ENCODE measurements at regions not wholly inside any gene's neighbourhood (a gene's known extent, or its start where the extent isn't known, plus 50 kb on each side); places are given as distances from the start of the nearest gene placed in this dataset.

- no peak overlapping the region for H3K4me3 Mint-ChIP-seq
These were observed 175.6 kb downstream of the BMP7 start for GRCh38 chr20:57090590-57091560.

GRCh38 chr20:57091748-57092111 lies 174.7 kb downstream of the BMP7 start:
- no peak overlapping the region for H3K27ac Mint-ChIP-seq
- no peak overlapping the region for H3K4me3 Mint-ChIP-seq
- no peaks in the 10 kb centered on the region for H3K36me3 Mint-ChIP-seq (ENCODE audit: low read depth)
- no peak for TF ChIP-seq CTCF (IDR thresholded peaks at IDR 0.05; ENCODE audit: unreplicated experiment in 3 of 3)
- H3K4me1 Mint-ChIP-seq = peaks cover 13% of the 10 kb centered on the region
- peaks cover 50% of the 10 kb centered on the region for H3K27me3 Mint-ChIP-seq (ENCODE audit: low read depth)
- no peaks in the 10 kb centered on the region for H3K9me3 Mint-ChIP-seq

More at GRCh38 chr20:57090590-57091560, 175.6 kb downstream of the BMP7 start:
- Mint-ChIP-seq H3K27me3 (ENCODE audit: low read depth) (peaks cover 50% of the 10 kb centered on the region), H3K4me1 (peaks cover 13% of the 10 kb centered on the region), H3K36me3 (ENCODE audit: low read depth) (no peaks in the 10 kb centered on the region), H3K9me3 (no peaks in the 10 kb centered on the region), H3K27ac (no peak overlapping the region)
- TF ChIP-seq CTCF (IDR thresholded peaks at IDR 0.05; ENCODE audit: unreplicated experiment in 3 of 3) = no peak

GRCh38 chr20:57092112-57092899 lies 174.1 kb downstream of the BMP7 start:
- Mint-ChIP-seq H3K27ac (no peak overlapping the region), H3K27me3 (ENCODE audit: low read depth) (peaks cover 48% of the 10 kb centered on the region)

GRCh38 chr20:57092900-57093530 lies 173.4 kb downstream of the BMP7 start:
- Mint-ChIP-seq H3K9me3 (no peaks in the 10 kb centered on the region), H3K4me3 (no peak overlapping the region), H3K27me3 (ENCODE audit: low read depth) (peaks cover 41% of the 10 kb centered on the region), H3K36me3 (ENCODE audit: low read depth) (no peaks in the 10 kb centered on the region), H3K4me1 (peaks cover 20% of the 10 kb centered on the region), H3K27ac (no peak overlapping the region)
- TF ChIP-seq CTCF (IDR thresholded peaks at IDR 0.05; ENCODE audit: unreplicated experiment in 3 of 3) = no peak

More at GRCh38 chr20:57092112-57092899, 174.1 kb downstream of the BMP7 start:
- H3K9me3 Mint-ChIP-seq = no peaks in the 10 kb centered on the region
- peak overlapping the region in 1 of 3 experiments; percentile 22 for H3K4me3 Mint-ChIP-seq
- H3K36me3 Mint-ChIP-seq (ENCODE audit: low read depth) = no peaks in the 10 kb centered on the region
- peaks cover 16% of the 10 kb centered on the region for H3K4me1 Mint-ChIP-seq
- TF ChIP-seq CTCF (IDR thresholded peaks at IDR 0.05; ENCODE audit: unreplicated experiment in 3 of 3) = peak; percentile 72 to 91 (median 83)

GRCh38 chr20:57093766-57094165 lies 172.7 kb downstream of the BMP7 start:
- H3K4me3 Mint-ChIP-seq = no peak overlapping the region
- H3K36me3 Mint-ChIP-seq (ENCODE audit: low read depth) = no peaks in the 10 kb centered on the region
- no peaks in the 10 kb centered on the region for H3K9me3 Mint-ChIP-seq
- H3K27ac Mint-ChIP-seq = no peak overlapping the region
- H3K4me1 Mint-ChIP-seq = peaks cover 20% of the 10 kb centered on the region
- no peak for TF ChIP-seq CTCF (IDR thresholded peaks at IDR 0.05; ENCODE audit: unreplicated experiment in 3 of 3)
- peaks cover 39% of the 10 kb centered on the region for H3K27me3 Mint-ChIP-seq (ENCODE audit: low read depth)

Data from nephron (organoid).